PFSK-1 (cell line): ENCODE measurements at regions not wholly inside any gene's neighbourhood (a gene's known extent, or its start where the extent isn't known, plus 50 kb on each side); places are given as distances from the start of the nearest gene placed in this dataset.

Experiments used
- FOXP2 ChIP-seq: optimal IDR thresholded peaks from 2 replicates; pipeline ENCODE3; 2011; ENCODE audit warnings: borderline replicate concordance, control low read depth, inconsistent platforms; ENCODE audit not compliant: insufficient read depth; ENCODE audit errors: extremely low read length, extremely low read depth
- POLR2AphosphoS5 ChIP-seq: IDR thresholded peaks from 2 replicates; pipeline ENCODE4 v1.6.1; 2012; ENCODE audit warnings: low read depth, mild to moderate bottlenecking, control low read depth, low read length, moderate library complexity
- SIN3A ChIP-seq: IDR thresholded peaks from 2 replicates; pipeline ENCODE4 v1.6.1; 2012; ENCODE audit warnings: mild to moderate bottlenecking, low read length, moderate library complexity, borderline replicate concordance; ENCODE audit not compliant: insufficient read depth
- TAF1 ChIP-seq: IDR thresholded peaks from 2 replicates; pipeline ENCODE4 v1.6.1; 2012; ENCODE audit warnings: low read length, control low read depth, borderline replicate concordance; ENCODE audit not compliant: insufficient read depth
- TF ChIP-seq, protein P1 (sequence below), 2 experiments: IDR thresholded peaks; 2 replicates each; pipeline versions ENCODE4 v1.6.1 to v1.8.0; 2011 to 2012; ENCODE audit warnings: low read depth in 2 of 2, low read length in 2 of 2, control low read depth in 1 of 2, inconsistent platforms in 1 of 2, mild to moderate bottlenecking in 1 of 2, moderate library complexity in 1 of 2; ENCODE audit not compliant: insufficient read depth in 1 of 2

DNA sequence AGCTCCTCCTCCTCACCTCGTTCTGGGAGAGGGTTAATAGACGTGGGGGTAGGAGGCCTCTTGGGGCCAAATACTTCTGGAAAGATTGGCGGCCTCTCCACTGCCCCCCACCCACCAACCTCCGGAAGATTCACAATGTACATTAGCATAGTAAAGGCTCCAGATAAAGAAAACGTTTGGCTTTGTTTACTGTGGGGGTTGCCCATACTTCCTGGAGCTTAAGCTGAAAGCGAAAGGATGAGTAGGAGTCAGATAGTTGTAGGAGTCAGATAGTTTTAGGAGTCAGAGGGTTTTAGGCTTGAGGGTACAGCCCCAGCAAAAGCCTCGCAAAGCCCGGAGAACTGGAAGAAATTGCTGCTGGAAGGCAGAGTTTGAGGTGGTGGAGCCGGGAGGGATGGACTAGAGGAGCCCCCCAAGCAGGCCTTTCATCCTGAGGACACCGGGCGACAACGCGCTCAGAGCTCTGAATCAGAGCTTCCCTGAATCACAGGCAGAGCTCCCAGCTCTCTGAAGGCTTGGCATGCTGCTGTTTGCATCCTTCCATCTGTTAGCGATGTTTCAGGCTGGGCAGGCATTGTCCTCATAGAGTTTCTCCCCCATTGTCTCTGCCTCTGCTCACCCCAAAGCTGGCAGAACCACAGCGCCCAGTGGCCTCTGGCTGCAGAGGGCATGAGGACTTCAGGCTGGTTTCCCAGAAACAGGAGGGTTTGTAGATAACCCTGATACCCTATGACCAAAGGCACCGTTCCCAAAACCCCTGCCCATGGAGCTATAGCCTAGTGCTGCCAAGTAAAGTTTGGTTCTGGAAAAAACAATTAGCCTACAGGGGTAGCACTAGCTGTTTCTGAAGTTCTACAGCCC lies 280.7 kb downstream of the BCOR start:
- no peak for TF ChIP-seq TAF1

GRCh38 chrX:39817754-39818470 lies 279.8 kb downstream of the BCOR start:
- TF ChIP-seq, protein P1, sequence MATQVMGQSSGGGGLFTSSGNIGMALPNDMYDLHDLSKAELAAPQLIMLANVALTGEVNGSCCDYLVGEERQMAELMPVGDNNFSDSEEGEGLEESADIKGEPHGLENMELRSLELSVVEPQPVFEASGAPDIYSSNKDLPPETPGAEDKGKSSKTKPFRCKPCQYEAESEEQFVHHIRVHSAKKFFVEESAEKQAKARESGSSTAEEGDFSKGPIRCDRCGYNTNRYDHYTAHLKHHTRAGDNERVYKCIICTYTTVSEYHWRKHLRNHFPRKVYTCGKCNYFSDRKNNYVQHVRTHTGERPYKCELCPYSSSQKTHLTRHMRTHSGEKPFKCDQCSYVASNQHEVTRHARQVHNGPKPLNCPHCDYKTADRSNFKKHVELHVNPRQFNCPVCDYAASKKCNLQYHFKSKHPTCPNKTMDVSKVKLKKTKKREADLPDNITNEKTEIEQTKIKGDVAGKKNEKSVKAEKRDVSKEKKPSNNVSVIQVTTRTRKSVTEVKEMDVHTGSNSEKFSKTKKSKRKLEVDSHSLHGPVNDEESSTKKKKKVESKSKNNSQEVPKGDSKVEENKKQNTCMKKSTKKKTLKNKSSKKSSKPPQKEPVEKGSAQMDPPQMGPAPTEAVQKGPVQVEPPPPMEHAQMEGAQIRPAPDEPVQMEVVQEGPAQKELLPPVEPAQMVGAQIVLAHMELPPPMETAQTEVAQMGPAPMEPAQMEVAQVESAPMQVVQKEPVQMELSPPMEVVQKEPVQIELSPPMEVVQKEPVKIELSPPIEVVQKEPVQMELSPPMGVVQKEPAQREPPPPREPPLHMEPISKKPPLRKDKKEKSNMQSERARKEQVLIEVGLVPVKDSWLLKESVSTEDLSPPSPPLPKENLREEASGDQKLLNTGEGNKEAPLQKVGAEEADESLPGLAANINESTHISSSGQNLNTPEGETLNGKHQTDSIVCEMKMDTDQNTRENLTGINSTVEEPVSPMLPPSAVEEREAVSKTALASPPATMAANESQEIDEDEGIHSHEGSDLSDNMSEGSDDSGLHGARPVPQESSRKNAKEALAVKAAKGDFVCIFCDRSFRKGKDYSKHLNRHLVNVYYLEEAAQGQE (IDR thresholded peaks at IDR 0.05; ENCODE audit: insufficient read depth in 1 of 2, low read depth in 2 of 2, low read length in 2 of 2): no peak
- TF ChIP-seq FOXP2: no peak
- no peak for TF ChIP-seq TAF1
- no peak for TF ChIP-seq SIN3A
- no peak for TF ChIP-seq POLR2AphosphoS5

GRCh38 chrX:39818750-39819149 lies 279.0 kb downstream of the BCOR start:
- TF ChIP-seq SIN3A (no peak), POLR2AphosphoS5 (no peak), TAF1 (no peak), FOXP2 (no peak)
- TF ChIP-seq, protein P1 (IDR thresholded peaks at IDR 0.05; ENCODE audit: insufficient read depth in 1 of 2, low read depth in 2 of 2, low read length in 2 of 2): no peak

DNA sequence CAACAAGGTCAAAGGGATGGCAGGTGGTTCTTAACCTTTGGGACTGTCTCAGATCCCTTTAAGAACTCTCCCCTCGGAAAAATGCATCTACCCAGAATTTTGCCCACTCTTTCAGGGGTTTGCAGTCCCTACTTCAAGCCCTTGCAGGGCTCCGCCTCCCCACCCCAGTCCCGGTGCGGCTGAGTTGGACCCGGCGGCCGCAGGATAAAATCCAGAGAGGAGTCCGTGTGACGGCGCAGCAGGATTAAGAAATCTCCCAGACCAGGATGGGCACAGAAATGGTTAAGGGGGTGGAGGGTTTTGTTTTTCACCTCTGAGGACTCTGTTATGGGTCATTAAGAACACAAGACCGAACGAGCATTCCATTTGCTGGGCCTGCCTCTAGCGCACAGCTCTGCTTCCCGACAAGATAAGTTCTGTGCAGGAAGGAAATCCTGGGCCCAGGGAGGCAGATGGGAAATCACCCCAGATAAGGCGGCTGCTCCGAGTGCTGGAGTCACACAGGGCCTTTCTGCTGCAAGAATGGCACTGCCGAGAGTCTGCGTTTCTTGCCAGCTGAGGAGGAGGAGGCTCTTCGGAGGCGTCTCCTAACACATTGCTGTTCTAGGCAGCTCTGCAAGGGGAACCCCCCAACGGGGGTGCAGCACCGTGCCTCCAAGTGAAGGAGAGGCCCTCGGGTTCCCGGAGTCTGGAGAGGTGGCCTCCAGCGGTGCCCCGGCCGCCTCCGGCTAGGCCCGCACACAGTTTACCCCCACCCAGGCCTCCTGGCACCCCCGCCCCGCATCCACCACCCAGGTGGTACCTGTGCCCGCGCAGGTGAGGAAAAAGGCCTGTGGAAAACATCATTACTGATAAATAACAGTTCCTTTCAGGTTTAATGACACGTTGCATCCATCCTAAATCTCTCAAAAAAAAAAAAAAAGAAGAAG lies 277.6 kb downstream of the BCOR start:
- TF ChIP-seq POLR2AphosphoS5: no peak
- no peak for TF ChIP-seq TAF1
- TF ChIP-seq, protein P1 (IDR thresholded peaks at IDR 0.05; ENCODE audit: insufficient read depth in 1 of 2, low read depth in 2 of 2, low read length in 2 of 2): no peak
- no peak for TF ChIP-seq FOXP2
- no peak for TF ChIP-seq SIN3A

DNA sequence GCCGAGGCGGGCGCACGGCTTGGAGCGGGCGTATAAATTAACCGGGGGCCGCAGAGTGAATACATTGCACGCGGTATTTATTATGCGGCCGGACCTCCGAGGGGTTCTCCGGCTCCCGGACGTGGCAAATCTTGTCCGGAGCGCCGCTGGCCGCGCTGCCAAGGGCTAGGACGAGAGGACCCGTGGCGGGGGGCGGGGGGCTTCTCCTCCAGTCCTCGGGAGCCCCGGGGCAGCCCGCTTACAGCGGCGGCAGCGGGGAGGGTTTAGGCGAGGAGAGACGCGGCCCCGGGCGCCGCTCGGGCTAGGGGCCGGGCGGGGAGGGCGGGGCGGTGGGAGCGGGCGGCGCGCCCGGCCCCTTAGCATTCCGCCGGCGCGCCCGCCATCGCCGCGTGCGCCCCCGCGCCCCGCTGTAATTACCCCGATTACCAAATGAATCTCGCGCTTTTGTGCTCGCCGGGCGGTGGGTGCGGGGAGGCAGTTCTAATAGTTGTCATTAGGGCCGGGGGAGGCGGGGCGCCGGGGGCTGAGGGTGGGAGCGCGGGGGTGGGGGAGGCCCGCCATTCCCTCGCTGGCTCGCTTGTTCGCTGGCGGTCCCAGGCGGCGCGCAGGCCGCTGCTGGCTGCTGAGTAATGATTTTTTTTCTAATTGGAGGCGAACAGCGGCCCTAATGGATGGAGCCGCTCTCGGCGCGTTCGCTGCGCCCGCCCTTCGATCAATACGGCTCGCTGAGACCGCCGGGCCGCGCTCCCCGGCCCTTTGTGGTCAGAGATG lies 276.6 kb downstream of the BCOR start:
- TF ChIP-seq FOXP2 (no peak), TAF1 (no peak), POLR2AphosphoS5 (no peak), SIN3A (no peak)
- TF ChIP-seq, protein P1 (IDR thresholded peaks at IDR 0.05; ENCODE audit: insufficient read depth in 1 of 2, low read depth in 2 of 2, low read length in 2 of 2): no peak
